ENCODE measurements at regions not wholly inside any gene's neighbourhood (a gene's known extent, or its start where the extent isn't known, plus 50 kb on each side); places are given as distances from the start of the nearest gene placed in this dataset.

DNA sequence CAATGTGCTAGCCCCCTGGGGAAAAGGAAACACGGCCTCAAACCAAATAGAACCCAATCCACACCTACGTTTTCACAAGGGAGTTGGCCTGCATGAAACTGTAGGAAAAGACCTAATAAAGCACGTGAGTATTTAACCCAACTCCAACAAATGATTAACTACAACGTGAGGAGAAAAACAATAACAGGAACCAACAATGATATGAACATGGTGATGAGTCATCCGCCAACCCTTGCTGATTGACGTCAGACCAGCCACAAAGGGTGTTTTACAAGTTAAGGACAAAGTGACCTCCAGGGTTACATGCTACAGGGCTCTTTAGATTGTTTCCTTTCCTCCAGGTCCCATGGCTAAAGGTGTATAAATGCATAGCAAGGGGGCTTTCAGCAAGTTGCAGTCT, 460.5 kb downstream of the COG6 start:
- TF ChIP-seq, protein P1, sequence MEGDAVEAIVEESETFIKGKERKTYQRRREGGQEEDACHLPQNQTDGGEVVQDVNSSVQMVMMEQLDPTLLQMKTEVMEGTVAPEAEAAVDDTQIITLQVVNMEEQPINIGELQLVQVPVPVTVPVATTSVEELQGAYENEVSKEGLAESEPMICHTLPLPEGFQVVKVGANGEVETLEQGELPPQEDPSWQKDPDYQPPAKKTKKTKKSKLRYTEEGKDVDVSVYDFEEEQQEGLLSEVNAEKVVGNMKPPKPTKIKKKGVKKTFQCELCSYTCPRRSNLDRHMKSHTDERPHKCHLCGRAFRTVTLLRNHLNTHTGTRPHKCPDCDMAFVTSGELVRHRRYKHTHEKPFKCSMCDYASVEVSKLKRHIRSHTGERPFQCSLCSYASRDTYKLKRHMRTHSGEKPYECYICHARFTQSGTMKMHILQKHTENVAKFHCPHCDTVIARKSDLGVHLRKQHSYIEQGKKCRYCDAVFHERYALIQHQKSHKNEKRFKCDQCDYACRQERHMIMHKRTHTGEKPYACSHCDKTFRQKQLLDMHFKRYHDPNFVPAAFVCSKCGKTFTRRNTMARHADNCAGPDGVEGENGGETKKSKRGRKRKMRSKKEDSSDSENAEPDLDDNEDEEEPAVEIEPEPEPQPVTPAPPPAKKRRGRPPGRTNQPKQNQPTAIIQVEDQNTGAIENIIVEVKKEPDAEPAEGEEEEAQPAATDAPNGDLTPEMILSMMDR (IDR thresholded peaks at IDR 0.05), result no peak
- TF ChIP-seq POLR2AphosphoS5 (IDR thresholded peaks at IDR 0.05) (no peak), POLR2A (IDR thresholded peaks at IDR 0.05) (no peak)

All from breast epithelium (tissue), 3 donors.